ENCODE measurements at regions not wholly inside any gene's neighbourhood (a gene's known extent, or its start where the extent isn't known, plus 50 kb on each side); places are given as distances from the start of the nearest gene placed in this dataset.

- H3K4me3 ChIP-seq (ENCODE audit: low read depth, low read length): no peak overlapping the region
- DNase-seq (ENCODE audit: low read depth): no peak
- TF ChIP-seq MAX (IDR thresholded peaks at IDR 0.05; ENCODE audit: low read depth, low read length) (no peak), CTCF (IDR thresholded peaks at IDR 0.05; ENCODE audit: low read depth, low read length) (no peak), POLR2A (IDR thresholded peaks at IDR 0.05; ENCODE audit: extremely low read depth, insufficient read length) (no peak), MYC (IDR thresholded peaks at IDR 0.05; ENCODE audit: low read depth, low read length) (no peak)
Measured at GRCh38 chr13:112252804-112253590, 123.2 kb upstream of the SPACA7 start.

GRCh38 chr13:112253631-112254030 lies 122.5 kb upstream of the SPACA7 start:
- TF ChIP-seq CTCF (IDR thresholded peaks at IDR 0.05; ENCODE audit: low read depth, low read length) (no peak), MAX (IDR thresholded peaks at IDR 0.05; ENCODE audit: low read depth, low read length) (no peak), POLR2A (IDR thresholded peaks at IDR 0.05; ENCODE audit: extremely low read depth, insufficient read length) (no peak), MYC (IDR thresholded peaks at IDR 0.05; ENCODE audit: low read depth, low read length) (no peak)
- H3K4me3 ChIP-seq (ENCODE audit: low read depth, low read length): no peak overlapping the region
- DNase-seq (ENCODE audit: low read depth): no peak

- no peak overlapping the region for H3K4me3 ChIP-seq (ENCODE audit: low read depth, low read length)
- no peak for DNase-seq (ENCODE audit: low read depth)
- TF ChIP-seq POLR2A (IDR thresholded peaks at IDR 0.05; ENCODE audit: extremely low read depth, insufficient read length) (no peak), MAX (IDR thresholded peaks at IDR 0.05; ENCODE audit: low read depth, low read length) (no peak), CTCF (IDR thresholded peaks at IDR 0.05; ENCODE audit: low read depth, low read length) (no peak), MYC (IDR thresholded peaks at IDR 0.05; ENCODE audit: low read depth, low read length) (no peak)
Measured at GRCh38 chr13:112254061-112254818, 121.9 kb upstream of the SPACA7 start.

DNA sequence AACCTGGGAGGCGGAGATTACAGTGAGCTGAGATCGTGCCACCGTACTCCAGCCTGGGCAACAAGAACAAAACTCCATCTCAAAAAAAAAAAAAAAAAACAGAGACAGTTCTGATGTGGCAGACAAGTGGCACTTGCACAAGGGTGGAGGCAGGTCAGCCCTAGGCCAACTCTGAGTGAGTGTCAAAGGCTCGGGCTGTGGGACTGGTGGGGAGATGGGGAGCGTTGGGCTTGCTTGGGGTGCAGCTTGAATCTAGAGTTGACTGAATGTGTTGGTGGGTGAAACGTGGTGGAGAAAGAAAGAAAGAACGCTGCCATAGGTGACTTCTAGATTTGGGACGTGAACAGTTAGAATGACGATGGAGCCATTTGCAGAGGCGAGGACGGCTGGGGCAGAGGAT lies 121.3 kb upstream of the SPACA7 start:
- TF ChIP-seq POLR2A (IDR thresholded peaks at IDR 0.05; ENCODE audit: extremely low read depth, insufficient read length) (no peak), MYC (IDR thresholded peaks at IDR 0.05; ENCODE audit: low read depth, low read length) (no peak), CTCF (IDR thresholded peaks at IDR 0.05; ENCODE audit: low read depth, low read length) (no peak), MAX (IDR thresholded peaks at IDR 0.05; ENCODE audit: low read depth, low read length) (no peak)
- no peak overlapping the region for H3K4me3 ChIP-seq (ENCODE audit: low read depth, low read length)
- DNase-seq (ENCODE audit: low read depth): no peak

DNA sequence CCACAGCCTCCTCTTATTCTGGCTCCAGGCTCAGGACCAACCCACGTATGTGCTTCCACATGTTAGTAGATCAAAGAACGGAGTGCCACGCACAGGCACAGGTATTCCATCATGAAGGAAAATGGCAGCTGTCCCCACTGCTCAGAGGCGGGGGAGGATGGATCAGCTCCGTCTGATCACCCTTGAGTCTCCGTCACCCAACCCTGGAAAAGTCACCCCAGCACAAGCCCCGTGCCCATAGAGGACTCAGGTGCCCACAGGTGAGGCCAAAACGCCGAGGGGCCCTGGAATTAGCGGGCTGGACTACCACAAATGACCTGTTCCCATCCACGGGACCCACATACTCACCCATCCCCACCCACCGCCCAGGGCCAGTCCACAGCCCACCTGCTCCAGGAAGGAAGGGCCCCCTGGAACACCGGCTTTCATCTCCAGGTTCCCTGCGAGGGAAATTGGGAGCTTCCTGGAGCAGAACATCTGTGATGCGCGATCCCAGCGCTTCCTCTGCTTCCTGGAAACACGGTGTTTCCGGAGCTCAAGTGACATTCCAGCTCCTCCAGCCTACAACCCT lies 120.5 kb upstream of the SPACA7 start:
- DNase-seq (ENCODE audit: low read depth): no peak
- no peak for TF ChIP-seq POLR2A (IDR thresholded peaks at IDR 0.05; ENCODE audit: extremely low read depth, insufficient read length)
- TF ChIP-seq CTCF (IDR thresholded peaks at IDR 0.05; ENCODE audit: low read depth, low read length): no peak
- no peak for TF ChIP-seq MAX (IDR thresholded peaks at IDR 0.05; ENCODE audit: low read depth, low read length)
- no peak for TF ChIP-seq MYC (IDR thresholded peaks at IDR 0.05; ENCODE audit: low read depth, low read length)
- H3K4me3 ChIP-seq (ENCODE audit: low read depth, low read length): no peak overlapping the region
